ENCODE measurements at regions not wholly inside any gene's neighbourhood (a gene's known extent, or its start where the extent isn't known, plus 50 kb on each side); places are given as distances from the start of the nearest gene placed in this dataset.

GRCh38 chr5:175250426-175250825 is 193.6 kb downstream of the DRD1 start:
- TF ChIP-seq CTCF (IDR thresholded peaks at IDR 0.05) (no peak), POLR2A (IDR thresholded peaks at IDR 0.05) (no peak)

Data from heart left ventricle (tissue), 13 donors.